IMR-90 (cell line): ENCODE measurements at regions not wholly inside any gene's neighbourhood (a gene's known extent, or its start where the extent isn't known, plus 50 kb on each side); places are given as distances from the start of the nearest gene placed in this dataset.

Source experiments
- ATAC-seq: fragments of 200-7000 bp; cut with Tn5 transposase; 2 replicates; pipeline ENCODE4 v1.9.1; 2020; ENCODE audit warnings: low read depth, mild to moderate bottlenecking, moderate library complexity
- BruUV-seq: library from RNA; stranded (reverse); fragments of 400-500 nt; replicated peaks from 2 replicates; lab custom pipeline; 2021; lab: Mats Ljungman, UMichigan
- CTCF ChIA-PET: fragments of 300-600 bp; formaldehyde crosslinking; extraction: SDS; loops from one replicate; lab custom pipeline; 2021; ENCODE audit warnings: antibody characterized with exemption; lab: Yijun Ruan, JAX
- POLR2A ChIA-PET: fragments of 300-600 bp; sonication (Branson Sonifier 250); formaldehyde crosslinking; loops from one replicate; lab custom pipeline; 2022; ENCODE audit warnings: antibody characterized with exemption; ENCODE audit not compliant: unreplicated experiment; lab: Charles Lee
- DNase-seq: peaks from one replicate; pipeline ENCODE4 v3.0.0; 2013
- H2AFZ ChIP-seq: replicated peaks from 2 replicates; pipeline ENCODE3; 2013; ENCODE audit warnings: low read length, mild to moderate bottlenecking; ENCODE audit not compliant: poor library complexity
- H2AK5ac ChIP-seq: 2 replicates; pipeline ENCODE4 v1.6.1; 2013; ENCODE audit warnings: low read depth, low read length, inconsistent platforms
- H2AK9ac ChIP-seq: replicated peaks from 2 replicates; pipeline ENCODE3; 2013; ENCODE audit warnings: mild to moderate bottlenecking, low read depth, low read length, moderate library complexity; ENCODE audit not compliant: poor library complexity
- H2BK120ac ChIP-seq: 2 replicates; pipeline ENCODE4 v1.6.1; 2013; ENCODE audit warnings: low read depth, low read length, inconsistent platforms
- H2BK15ac ChIP-seq: 3 replicates; pipeline ENCODE4 v1.6.1; 2013; ENCODE audit warnings: low read depth, low read length, inconsistent platforms
- H2BK20ac ChIP-seq: 2 replicates; pipeline ENCODE4 v1.6.1; 2013; ENCODE audit warnings: low read depth, mild to moderate bottlenecking, inconsistent platforms, low read length, moderate library complexity
- H2BK5ac ChIP-seq: 2 replicates; pipeline ENCODE4 v1.6.1; 2013; ENCODE audit warnings: mild to moderate bottlenecking, low read depth, low read length, inconsistent platforms; ENCODE audit not compliant: poor library complexity, severe bottlenecking
- H3K14ac ChIP-seq: replicated peaks from 2 replicates; pipeline ENCODE4 v1.6.1; 2013; ENCODE audit warnings: low read depth, low read length, inconsistent platforms
- H3K18ac ChIP-seq: 2 replicates; pipeline ENCODE4 v1.6.1; 2013; ENCODE audit warnings: low read depth, low read length, control low read depth
- H3K23ac ChIP-seq: 2 replicates; pipeline ENCODE4 v1.6.1; 2013; ENCODE audit warnings: low read depth, low read length, inconsistent platforms
- H3K27ac ChIP-seq: 2 replicates; pipeline ENCODE4 v1.5.1; 2013; ENCODE audit warnings: mild to moderate bottlenecking, control low read depth, low read length; ENCODE audit not compliant: insufficient read depth
- H3K27me3 ChIP-seq: 2 replicates; pipeline ENCODE4 v1.6.1; 2013; ENCODE audit warnings: low read length; ENCODE audit not compliant: control insufficient read depth, insufficient read depth
- H3K36me3 ChIP-seq: 2 replicates; pipeline ENCODE4 v1.6.1; 2013; ENCODE audit warnings: low read length, mixed read lengths; ENCODE audit not compliant: control insufficient read depth, insufficient read depth
- H3K4ac ChIP-seq: 2 replicates; pipeline ENCODE4 v1.6.1; 2013; ENCODE audit warnings: low read depth, low read length, inconsistent platforms
- H3K4me1 ChIP-seq: 2 replicates; pipeline ENCODE4 v1.6.1; 2013; ENCODE audit warnings: low read length, mixed read lengths; ENCODE audit not compliant: control insufficient read depth, insufficient read depth
- H3K4me2 ChIP-seq: 2 replicates; pipeline ENCODE4 v1.6.1; 2013; ENCODE audit warnings: low read depth, mild to moderate bottlenecking, control low read depth, low read length, moderate library complexity
- H3K4me3 ChIP-seq: 2 replicates; pipeline ENCODE4 v1.5.1; 2013; ENCODE audit warnings: low read depth, mild to moderate bottlenecking, control low read depth, low read length, moderate library complexity; ENCODE audit not compliant: insufficient read depth
- H3K56ac ChIP-seq: 2 replicates; pipeline ENCODE4 v1.6.1; 2013; ENCODE audit warnings: low read length, inconsistent platforms; ENCODE audit not compliant: insufficient read depth; ENCODE audit errors: extremely low read depth
- H3K79me1 ChIP-seq, 2 experiments: 2 replicates each; pipeline ENCODE4 v1.6.1; 2013; ENCODE audit warnings: low read length in 2 of 2, inconsistent platforms in 1 of 2, low read depth in 1 of 2
- H3K9ac ChIP-seq: 2 replicates; pipeline ENCODE4 v1.6.1; 2013; ENCODE audit warnings: low read depth, low read length, control low read depth
- H3K9me1 ChIP-seq: 2 replicates; pipeline ENCODE4 v1.6.1; 2013; ENCODE audit warnings: low read length, inconsistent platforms; ENCODE audit not compliant: insufficient read depth
- H3K9me3 ChIP-seq: 2 replicates; pipeline ENCODE4 v1.6.1; 2013; ENCODE audit warnings: low read length; ENCODE audit not compliant: control insufficient read depth, insufficient read depth
- H4K20me1 ChIP-seq: 2 replicates; pipeline ENCODE4 v1.6.1; 2013; ENCODE audit warnings: low read length, inconsistent platforms; ENCODE audit not compliant: insufficient read depth
- H4K5ac ChIP-seq: 2 replicates; pipeline ENCODE4 v1.6.1; 2013; ENCODE audit warnings: mild to moderate bottlenecking, low read depth, low read length, control low read depth
- H4K8ac ChIP-seq, 2 experiments: 2 replicates each; pipeline ENCODE4 v1.6.1; 2013; ENCODE audit warnings: low read depth in 2 of 2, low read length in 2 of 2, control low read depth in 1 of 2, inconsistent platforms in 1 of 2
- H4K91ac ChIP-seq: 2 replicates; pipeline ENCODE4 v1.6.1; 2013; ENCODE audit warnings: low read depth, low read length, inconsistent platforms; ENCODE audit not compliant: insufficient read depth
- BHLHE40 ChIP-seq: fragments of 150-350 bp; IDR thresholded peaks from 2 replicates; pipeline ENCODE4 v1.6.1; 2016; ENCODE audit warnings: mild to moderate bottlenecking, low read depth, low read length
- CEBPB ChIP-seq: IDR thresholded peaks from 2 replicates; pipeline ENCODE4 v1.6.1; 2012; ENCODE audit warnings: low read depth, low read length, improper control_type of control experiment
- CTCF ChIP-seq: conservative IDR thresholded peaks from 2 replicates; pipeline ENCODE4 v1.5.1; 2012; ENCODE audit warnings: mild to moderate bottlenecking, low read depth, low read length, improper control_type of control experiment
- FOS ChIP-seq: fragments of 150-350 bp; IDR thresholded peaks from 2 replicates; pipeline ENCODE4 v1.6.1; 2016; ENCODE audit warnings: low read depth, low read length
- POLR2A ChIP-seq: IDR thresholded peaks from 2 replicates; pipeline ENCODE4 v1.6.1; 2012; ENCODE audit warnings: mild to moderate bottlenecking, low read depth, low read length
- RAD21 ChIP-seq: IDR thresholded peaks from 2 replicates; pipeline ENCODE4 v1.6.1; 2012; ENCODE audit warnings: low read length, improper control_type of control experiment
- RFX5 ChIP-seq: IDR thresholded peaks from 2 replicates; pipeline ENCODE4 v1.8.0; 2012; ENCODE audit warnings: low read depth, mild to moderate bottlenecking, low read length, moderate library complexity
- USF2 ChIP-seq: fragments of 150-350 bp; IDR thresholded peaks from 2 replicates; pipeline ENCODE4 v1.6.1; 2017; ENCODE audit warnings: mild to moderate bottlenecking, antibody characterized with exemption, low read length, low read depth
- WGBS, 2 experiments: methylation state at CpG; one replicate each; pipeline versions ENCODE4 v1.1.5 to v1.1.7; 2013; ENCODE audit warnings: missing lambda C conversion rate in 2 of 2; ENCODE audit not compliant: insufficient read length in 1 of 2; ENCODE audit errors: extremely low coverage in 2 of 2; 5-methylcytosine and 5-hydroxymethylcytosine counted together
- dilution Hi-C: fragments of 300-500 bp; cut with HindIII; formaldehyde crosslinking; loops from one replicate; pipeline ENCODE4 v1.14.3; 2018; ENCODE audit warnings: low sequenced_read_pairs; ENCODE audit not compliant: unreplicated experiment
- in situ Hi-C: fragments of 300-500 bp; cut with MboI; formaldehyde crosslinking; loops from 3 replicates; pipeline ENCODE4 v1.14.3; 2019; ENCODE audit warnings: low sequenced_read_pairs, inconsistent platforms, mixed read lengths
- intact Hi-C: fragments of 100-400 bp; cut with micrococcal nuclease; formaldehyde crosslinking; loops from 2 replicates; pipeline ENCODE4 v1.10.0; 2022

GRCh38 chr6:56833873-56834272 lies 121.0 kb upstream of the BEND6 start:
- H3K9me1 ChIP-seq: peaks cover 7% of the 10 kb centered on the region
- POLR2A ChIA-PET: no interaction called here
- intact Hi-C loops: no loop called here
- no peak overlapping the region for H4K91ac ChIP-seq
- no peaks in the 10 kb centered on the region for H3K36me3 ChIP-seq
- no peak overlapping the region for H3K14ac ChIP-seq
- no peak overlapping the region for H3K18ac ChIP-seq
- peaks cover 10 to 58% of the 10 kb centered on the region in 2 experiments; a peak in 3 of 4 replicates for H3K79me1 ChIP-seq
- no peaks in the 10 kb centered on the region for H3K27me3 ChIP-seq
- no peak overlapping the region for H3K27ac ChIP-seq
- no TSS peak for BruUV-seq
- no peak overlapping the region for H2BK15ac ChIP-seq
- no peak overlapping the region for H4K5ac ChIP-seq
- H2BK5ac ChIP-seq: no peak overlapping the region
- H2AFZ ChIP-seq: no peak overlapping the region
- dilution Hi-C loops: no loop called here
- no peak overlapping the region for H3K4ac ChIP-seq
- peaks cover 6% of the 10 kb centered on the region for H3K4me1 ChIP-seq
- H3K9ac ChIP-seq: no peak overlapping the region
- H3K4me3 ChIP-seq: no peak overlapping the region
- no peak overlapping the region for H2BK120ac ChIP-seq
- TF ChIP-seq FOS (no peak), CTCF (no peak), RFX5 (no peak), POLR2A (no peak), USF2 (no peak), RAD21 (no peak), BHLHE40 (no peak), CEBPB (no peak)
- no peak overlapping the region for H2BK20ac ChIP-seq
- in situ Hi-C loops: no loop called here
- H3K56ac ChIP-seq: no peak overlapping the region
- no peak overlapping the region for H4K8ac ChIP-seq
- no peak overlapping the region for H3K4me2 ChIP-seq
- CTCF ChIA-PET: no interaction called here
- no peak overlapping the region for H2AK9ac ChIP-seq
- DNase-seq (no peak), ATAC-seq (no peak)
- peak overlapping the region; percentile 48; the same call in 1 of the 2 replicates for H3K23ac ChIP-seq
- no peak overlapping the region for H2AK5ac ChIP-seq
- H3K9me3 ChIP-seq: no peaks in the 10 kb centered on the region
- peaks cover 69% of the 10 kb centered on the region for H4K20me1 ChIP-seq
- no CpG with 5 or more reads among the region's 1 CpG for WGBS, 2 experiments
